ENCODE measurements at regions not wholly inside any gene's neighbourhood (a gene's known extent, or its start where the extent isn't known, plus 50 kb on each side); places are given as distances from the start of the nearest gene placed in this dataset.
"Not testable (repeated sequence)": the region's sequence is repeated elsewhere in the genome, so short reads cannot be mapped to it uniquely, and the experiment has no call there.

DNA sequence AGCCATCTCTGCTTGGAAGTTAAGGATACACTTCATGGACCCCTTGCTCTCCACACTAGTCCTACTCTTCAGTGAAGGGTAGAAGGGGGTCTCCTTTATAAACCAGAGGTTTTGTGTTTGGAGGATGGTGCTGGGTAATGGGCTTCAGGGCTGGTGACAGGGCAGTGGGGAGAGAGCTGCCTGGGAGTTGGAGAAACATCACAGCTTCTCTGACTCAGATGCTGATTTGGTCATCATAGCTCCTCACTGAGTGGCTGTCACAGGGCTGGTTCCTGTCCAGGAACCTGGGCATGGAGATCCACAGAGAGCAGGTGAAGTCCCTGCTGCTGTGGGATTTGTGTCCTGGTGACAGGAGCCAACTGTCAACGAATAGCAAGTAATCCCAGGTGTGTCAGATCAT is 333.9 kb upstream of the ATP10A start:
- no peak overlapping the region for H3K27ac ChIP-seq (ENCODE audit: low read depth, low read length)

DNA sequence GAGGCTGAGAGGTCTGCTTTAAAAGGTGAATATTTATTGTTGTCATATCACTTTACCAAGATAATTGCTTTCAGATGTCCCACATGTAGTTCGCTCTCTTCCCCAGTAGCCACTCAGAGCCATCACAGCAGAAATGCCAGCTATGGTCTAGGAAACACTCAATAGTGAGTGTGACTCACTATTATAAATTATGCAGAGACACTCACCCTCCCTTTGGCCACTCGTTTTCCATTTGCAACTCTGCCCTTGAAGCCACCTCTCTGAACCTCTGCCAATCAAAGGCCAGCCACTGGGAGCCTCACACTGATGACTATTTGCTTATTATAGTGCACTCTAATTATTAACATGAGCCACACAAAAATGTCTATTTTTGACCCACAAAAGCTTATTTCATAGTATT is 328.1 kb upstream of the ATP10A start:
- no peaks in the 10 kb centered on the region for H3K27me3 ChIP-seq (ENCODE audit: control insufficient read depth, low read length)
- no peaks in the 10 kb centered on the region for H3F3A ChIP-seq (ENCODE audit: control insufficient read depth, insufficient read depth)
- no peaks in the 10 kb centered on the region for H3K9me2 ChIP-seq (replicated peaks; ENCODE audit: control insufficient read depth, low read length)
- H3K4me1 ChIP-seq (ENCODE audit: control insufficient read depth, low read length), result no peaks in the 10 kb centered on the region
- H4K20me1 ChIP-seq (ENCODE audit: control insufficient read depth, insufficient read depth, low read depth, low read length), result no peaks in the 10 kb centered on the region
- H3K4me2 ChIP-seq (ENCODE audit: low read length), result no peak overlapping the region
- no peaks in the 10 kb centered on the region for H3K79me2 ChIP-seq (ENCODE audit: control insufficient read depth, low read length)
- TF ChIP-seq, protein P1, sequence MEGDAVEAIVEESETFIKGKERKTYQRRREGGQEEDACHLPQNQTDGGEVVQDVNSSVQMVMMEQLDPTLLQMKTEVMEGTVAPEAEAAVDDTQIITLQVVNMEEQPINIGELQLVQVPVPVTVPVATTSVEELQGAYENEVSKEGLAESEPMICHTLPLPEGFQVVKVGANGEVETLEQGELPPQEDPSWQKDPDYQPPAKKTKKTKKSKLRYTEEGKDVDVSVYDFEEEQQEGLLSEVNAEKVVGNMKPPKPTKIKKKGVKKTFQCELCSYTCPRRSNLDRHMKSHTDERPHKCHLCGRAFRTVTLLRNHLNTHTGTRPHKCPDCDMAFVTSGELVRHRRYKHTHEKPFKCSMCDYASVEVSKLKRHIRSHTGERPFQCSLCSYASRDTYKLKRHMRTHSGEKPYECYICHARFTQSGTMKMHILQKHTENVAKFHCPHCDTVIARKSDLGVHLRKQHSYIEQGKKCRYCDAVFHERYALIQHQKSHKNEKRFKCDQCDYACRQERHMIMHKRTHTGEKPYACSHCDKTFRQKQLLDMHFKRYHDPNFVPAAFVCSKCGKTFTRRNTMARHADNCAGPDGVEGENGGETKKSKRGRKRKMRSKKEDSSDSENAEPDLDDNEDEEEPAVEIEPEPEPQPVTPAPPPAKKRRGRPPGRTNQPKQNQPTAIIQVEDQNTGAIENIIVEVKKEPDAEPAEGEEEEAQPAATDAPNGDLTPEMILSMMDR (IDR thresholded peaks at IDR 0.05; ENCODE audit: low read depth, low read length, poor library complexity, severe bottlenecking), result no peak
- TF ChIP-seq EZH2phosphoT487 (IDR thresholded peaks at IDR 0.05; ENCODE audit: borderline replicate concordance, low read length), result no peak
- no peaks in the 10 kb centered on the region for H3K36me3 ChIP-seq (ENCODE audit: control insufficient read depth, low read length)
- H3K4me3 ChIP-seq (ENCODE audit: low read length), result no peak overlapping the region
- peaks cover 27% of the 10 kb centered on the region; the same call in 1 of the 2 replicates for H3K9me3 ChIP-seq (ENCODE audit: control insufficient read depth, insufficient read depth, low read length)
- no peak overlapping the region for H3K27ac ChIP-seq (ENCODE audit: low read depth, low read length)

More for the DNA sequence above, 333.9 kb upstream of the ATP10A start:
- Histone ChIP-seq H3K9me2 (replicated peaks; ENCODE audit: control insufficient read depth, low read length) (no peaks in the 10 kb centered on the region), H3K27me3 (ENCODE audit: control insufficient read depth, low read length) (no peaks in the 10 kb centered on the region), H3F3A (ENCODE audit: control insufficient read depth, insufficient read depth) (no peaks in the 10 kb centered on the region), H3K9me3 (ENCODE audit: control insufficient read depth, insufficient read depth, low read length) (peaks cover 33% of the 10 kb centered on the region; the same call in 1 of the 2 replicates), H3K4me3 (ENCODE audit: low read length) (no peak overlapping the region), H4K20me1 (ENCODE audit: control insufficient read depth, insufficient read depth, low read depth, low read length) (no peaks in the 10 kb centered on the region), H3K4me2 (ENCODE audit: low read length) (no peak overlapping the region), H3K36me3 (ENCODE audit: control insufficient read depth, low read length) (no peaks in the 10 kb centered on the region), H3K4me1 (ENCODE audit: control insufficient read depth, low read length) (no peaks in the 10 kb centered on the region), H3K79me2 (ENCODE audit: control insufficient read depth, low read length) (no peaks in the 10 kb centered on the region)
- TF ChIP-seq EZH2phosphoT487 (IDR thresholded peaks at IDR 0.05; ENCODE audit: borderline replicate concordance, low read length), result no peak
- TF ChIP-seq, protein P1 (IDR thresholded peaks at IDR 0.05; ENCODE audit: low read depth, low read length, poor library complexity, severe bottlenecking), result no peak

DNA sequence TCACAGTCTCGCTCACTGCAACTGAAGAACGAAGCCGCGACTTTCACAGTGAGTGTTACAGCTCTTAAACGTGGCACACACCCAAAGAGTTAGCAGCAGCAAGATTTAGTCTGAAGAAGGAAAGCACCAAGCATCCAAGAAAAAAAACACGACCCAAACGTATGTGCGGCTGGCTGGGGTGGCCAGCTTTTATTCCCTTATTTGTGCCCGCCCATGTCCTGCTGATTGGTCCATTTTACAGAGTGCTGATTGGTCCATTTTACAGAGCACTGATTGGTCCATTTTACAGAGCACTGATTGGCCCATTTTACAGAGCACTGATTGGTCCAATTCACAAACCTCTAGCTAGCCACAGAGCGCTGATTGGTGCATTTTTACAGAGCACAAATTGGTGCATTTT is 323.0 kb upstream of the ATP10A start:
- not testable (repeated sequence) for H3K4me1 ChIP-seq (ENCODE audit: control insufficient read depth, low read length); H3K9me2 ChIP-seq (replicated peaks; ENCODE audit: control insufficient read depth, low read length); H3K4me3 ChIP-seq (ENCODE audit: low read length); H3K79me2 ChIP-seq (ENCODE audit: control insufficient read depth, low read length); H3F3A ChIP-seq (ENCODE audit: control insufficient read depth, insufficient read depth); H3K27ac ChIP-seq (ENCODE audit: low read depth, low read length); H3K4me2 ChIP-seq (ENCODE audit: low read length); H3K36me3 ChIP-seq (ENCODE audit: control insufficient read depth, low read length); H4K20me1 ChIP-seq (ENCODE audit: control insufficient read depth, insufficient read depth, low read depth, low read length); H3K27me3 ChIP-seq (ENCODE audit: control insufficient read depth, low read length)
- peaks cover 22% of the 10 kb centered on the region; the same call in 1 of the 2 replicates for H3K9me3 ChIP-seq (ENCODE audit: control insufficient read depth, insufficient read depth, low read length)

DNA sequence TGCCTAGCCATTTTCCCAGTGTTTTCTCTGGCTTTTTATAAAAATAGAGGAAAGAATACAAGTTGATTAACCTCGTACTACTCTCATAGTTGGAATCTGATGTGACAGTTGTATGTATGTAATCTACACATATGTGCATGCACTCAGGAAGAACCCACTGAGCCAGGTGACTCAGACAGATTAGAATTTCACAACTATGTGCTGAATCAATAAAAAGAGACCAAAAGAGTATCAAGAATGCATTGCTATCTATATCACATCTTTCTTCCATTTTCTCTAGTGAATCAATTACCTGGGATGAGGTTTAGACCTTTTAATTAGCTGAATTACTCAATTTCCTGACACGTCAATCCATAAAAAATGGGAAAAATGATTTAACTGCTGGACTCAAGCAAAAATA is 319.3 kb upstream of the ATP10A start:
- Histone ChIP-seq H3K4me3 (ENCODE audit: low read length) (no peak overlapping the region), H3F3A (ENCODE audit: control insufficient read depth, insufficient read depth) (no peaks in the 10 kb centered on the region), H3K36me3 (ENCODE audit: control insufficient read depth, low read length) (no peaks in the 10 kb centered on the region), H3K9me2 (replicated peaks; ENCODE audit: control insufficient read depth, low read length) (no peaks in the 10 kb centered on the region), H3K79me2 (ENCODE audit: control insufficient read depth, low read length) (no peaks in the 10 kb centered on the region), H3K4me2 (ENCODE audit: low read length) (no peak overlapping the region), H3K27ac (ENCODE audit: low read depth, low read length) (no peak overlapping the region), H4K20me1 (ENCODE audit: control insufficient read depth, insufficient read depth, low read depth, low read length) (no peaks in the 10 kb centered on the region), H3K9me3 (ENCODE audit: control insufficient read depth, insufficient read depth, low read length) (peaks cover 28% of the 10 kb centered on the region; the same call in 1 of the 2 replicates), H3K4me1 (ENCODE audit: control insufficient read depth, low read length) (no peaks in the 10 kb centered on the region), H3K27me3 (ENCODE audit: control insufficient read depth, low read length) (no peaks in the 10 kb centered on the region)
- TF ChIP-seq, protein P1 (IDR thresholded peaks at IDR 0.05; ENCODE audit: low read depth, low read length, poor library complexity, severe bottlenecking), result no peak
- no peak for TF ChIP-seq EZH2phosphoT487 (IDR thresholded peaks at IDR 0.05; ENCODE audit: borderline replicate concordance, low read length)
